Natural killer cell treated with Interleukin-12 subunit alpha and Interleukin-12 subunit beta and Interleukin-15 and Interleukin-18, amount 100 ng/mL, for 72 hours (primary cell): ENCODE measurements at regions not wholly inside any gene's neighbourhood (a gene's known extent, or its start where the extent isn't known, plus 50 kb on each side); places are given as distances from the start of the nearest gene placed in this dataset.
"Not testable (repeated sequence)": the region's sequence is repeated elsewhere in the genome, so short reads cannot be mapped to it uniquely, and the experiment has no call there.

Experiments used
- ATAC-seq, 2 donors: fragments of 150-1000 bp; cut with Tn5 transposase in 1 of 2; sonication (Bioruptor Pico), chemical (Tn5 transposase) in 1 of 2; 2 replicates each; pipeline ENCODE4 v1.10.0; 2021
- DNase-seq: peaks from one replicate; pipeline ENCODE4 v3.0.0; 2022; ENCODE audit warnings: low spot score
- H3K27ac Mint-ChIP-seq, 2 donors: 1 replicate in 1 of 2; 2 replicates in 1 of 2; pipeline ENCODE4 v1.8.0; 2022; ENCODE audit warnings: mixed read lengths in 2 of 2, mild to moderate bottlenecking in 1 of 2, moderate library complexity in 1 of 2
- H3K27me3 Mint-ChIP-seq, 2 donors: 1 replicate in 1 of 2; 2 replicates in 1 of 2; pipeline ENCODE4 v1.8.0; 2022; ENCODE audit warnings: mixed read lengths in 2 of 2
- H3K36me3 Mint-ChIP-seq: one replicate; pipeline ENCODE4 v1.8.0; 2022; ENCODE audit warnings: mixed read lengths
- H3K4me1 Mint-ChIP-seq, 2 donors: 1 replicate in 1 of 2; 2 replicates in 1 of 2; pipeline ENCODE4 v1.8.0; 2022; ENCODE audit warnings: low read depth in 2 of 2, mixed read lengths in 2 of 2, mild to moderate bottlenecking in 1 of 2
- H3K4me3 Mint-ChIP-seq: one replicate; pipeline ENCODE4 v1.8.0; 2022; ENCODE audit warnings: mixed read lengths
- H3K9me3 Mint-ChIP-seq: 2 replicates; pipeline ENCODE4 v1.8.0; 2022; ENCODE audit warnings: mixed read lengths

DNA sequence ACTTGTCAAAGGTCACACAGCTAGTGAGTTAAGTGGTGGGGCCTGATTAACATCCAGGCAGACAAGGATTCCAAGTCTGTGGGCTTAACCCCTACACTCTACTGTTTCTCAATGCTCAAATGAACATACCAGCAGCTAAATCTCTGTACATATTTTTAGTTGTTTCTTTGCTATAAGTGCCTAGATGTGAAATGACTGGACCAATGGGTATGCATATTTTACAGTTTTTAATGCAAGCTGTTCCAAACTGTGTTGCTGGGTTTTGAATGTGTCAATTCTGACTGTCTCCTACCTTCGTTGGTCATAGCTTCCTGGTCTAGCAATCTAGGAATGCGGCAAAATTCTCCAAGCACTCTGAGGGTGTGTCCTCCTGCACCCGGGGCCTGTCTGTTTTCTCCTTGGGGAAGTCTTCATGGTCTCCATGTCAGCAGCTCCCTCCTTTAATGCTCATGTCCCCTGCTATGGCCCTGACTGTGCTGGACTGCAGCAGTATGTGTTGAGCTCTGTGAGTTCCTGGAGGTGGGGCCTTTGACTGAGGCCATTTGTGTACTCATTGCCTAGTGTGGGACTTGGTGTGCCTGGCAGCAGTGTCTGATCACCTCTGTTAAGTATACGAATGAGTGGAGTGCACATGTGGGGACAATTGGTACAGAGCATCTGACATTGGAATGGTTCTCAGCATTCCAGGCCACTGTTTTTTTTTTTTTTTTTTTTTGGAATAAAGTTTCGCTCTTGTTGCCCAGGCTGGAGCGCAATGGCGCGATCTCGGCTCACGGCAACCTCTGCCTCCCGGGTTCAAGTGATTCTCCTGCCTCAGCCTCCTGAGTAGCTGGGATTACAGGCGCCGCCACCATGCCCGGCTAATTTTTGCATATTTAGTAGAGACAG is 72.9 kb upstream of the SLC2A1 start:
- ATAC-seq (no peak), DNase-seq (no peak)
- Mint-ChIP-seq H3K27me3 (no peaks in the 10 kb centered on the region), H3K9me3 (no peaks in the 10 kb centered on the region), H3K4me3 (no peak overlapping the region), H3K27ac (no peak overlapping the region), H3K4me1 (peaks cover 9% of the 10 kb centered on the region in 2 donors), H3K36me3 (no peaks in the 10 kb centered on the region)

DNA sequence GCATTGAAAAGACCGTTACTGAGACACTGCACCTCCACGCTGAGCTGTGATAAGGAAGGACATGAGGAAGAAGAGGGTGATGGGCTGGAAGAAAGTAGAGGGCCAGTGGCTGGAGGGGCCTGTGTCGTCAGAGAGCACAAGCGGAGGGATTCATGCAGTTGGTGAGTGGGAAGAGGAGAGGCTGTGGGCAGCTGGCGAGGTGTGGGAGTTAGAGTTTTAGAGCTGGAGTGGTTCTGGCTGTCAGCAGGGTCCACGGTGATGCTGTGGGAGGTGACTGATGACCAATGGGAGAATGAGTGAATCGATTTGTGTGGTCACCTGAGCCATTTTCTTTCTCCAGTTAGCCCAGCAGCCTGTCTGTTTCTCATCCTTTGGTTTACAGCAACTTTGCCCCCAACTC is 66.2 kb upstream of the SLC2A1 start:
- Mint-ChIP-seq H3K27ac (no peak overlapping the region), H3K9me3 (no peaks in the 10 kb centered on the region), H3K4me1 (no peaks in the 10 kb centered on the region), H3K4me3 (no peak overlapping the region), H3K36me3 (no peaks in the 10 kb centered on the region), H3K27me3 (no peaks in the 10 kb centered on the region)
- DNase-seq = no peak
- no peak for ATAC-seq

DNA sequence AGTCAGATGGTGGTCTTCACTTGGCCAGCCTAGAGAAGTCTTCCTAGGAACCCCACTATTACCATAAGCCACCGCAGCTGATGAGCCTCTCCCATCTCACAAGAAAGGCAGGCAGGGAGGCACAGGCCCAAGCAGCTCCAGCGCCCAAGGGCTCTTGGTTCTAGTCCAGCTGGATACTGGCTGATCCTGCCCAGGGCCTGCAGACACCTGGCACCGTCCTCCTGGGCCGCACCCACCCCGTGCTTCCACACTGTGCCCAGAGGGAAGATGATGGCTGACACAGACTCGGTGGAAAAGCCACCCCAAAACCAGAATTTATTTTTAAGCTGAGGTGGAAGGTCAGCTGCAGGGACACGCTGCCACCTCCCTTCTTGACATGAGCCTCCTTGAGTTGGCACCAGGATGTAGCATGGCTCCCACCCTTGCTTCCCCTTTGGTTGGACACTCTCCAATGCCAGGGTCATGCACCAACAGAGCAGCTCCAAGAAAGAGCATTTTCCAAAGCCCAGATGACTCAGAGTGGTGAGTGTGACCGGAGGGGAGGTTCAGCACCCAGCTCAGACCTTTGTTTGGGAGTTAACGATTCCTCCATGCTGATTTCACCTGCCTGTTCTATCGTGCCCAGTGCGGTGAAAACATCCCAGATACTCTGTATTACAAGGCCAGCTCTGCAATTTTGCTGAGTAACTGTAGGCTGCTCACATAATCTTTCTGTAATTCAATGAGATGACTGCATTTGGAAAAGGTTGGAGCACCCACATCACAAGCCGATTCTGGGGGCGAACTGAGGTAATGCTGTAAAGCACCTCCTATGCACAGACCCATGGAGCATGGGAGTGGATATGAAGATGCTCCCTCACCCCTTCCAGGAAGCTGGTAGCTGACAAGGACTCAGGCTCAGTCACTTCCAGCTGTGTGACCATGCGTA is 63.1 kb upstream of the SLC2A1 start:
- Mint-ChIP-seq H3K9me3 (no peaks in the 10 kb centered on the region), H3K4me3 (no peak overlapping the region), H3K27me3 (peaks cover 0 to 4% of the 10 kb centered on the region in 2 donors), H3K36me3 (no peaks in the 10 kb centered on the region), H3K4me1 (no peaks in the 10 kb centered on the region), H3K27ac (no peak overlapping the region)
- DNase-seq = no peak
- ATAC-seq = no peak

- H3K36me3 Mint-ChIP-seq = no peaks in the 10 kb centered on the region
- ATAC-seq (no peak), DNase-seq (no peak)
- no peaks in the 10 kb centered on the region for H3K4me1 Mint-ChIP-seq
- no peak overlapping the region for H3K27ac Mint-ChIP-seq
- peaks cover 0 to 6% of the 10 kb centered on the region in 2 donors for H3K27me3 Mint-ChIP-seq
- no peak overlapping the region for H3K4me3 Mint-ChIP-seq
- no peaks in the 10 kb centered on the region for H3K9me3 Mint-ChIP-seq
Observed at GRCh38 chr1:43019226-43019625, 60.6 kb upstream of the SLC2A1 start.

- H3K36me3 Mint-ChIP-seq = no peaks in the 10 kb centered on the region
- H3K4me3 Mint-ChIP-seq = no peak overlapping the region
- no peaks in the 10 kb centered on the region for H3K9me3 Mint-ChIP-seq
- H3K27ac Mint-ChIP-seq = no peak overlapping the region
- no peaks in the 10 kb centered on the region for H3K4me1 Mint-ChIP-seq
- H3K27me3 Mint-ChIP-seq = peaks cover 0 to 6% of the 10 kb centered on the region in 2 donors
- no peak for DNase-seq
- ATAC-seq = no peak
Observed at GRCh38 chr1:43018121-43018520, 59.5 kb upstream of the SLC2A1 start.

GRCh38 chr1:43015269-43015668 is 56.6 kb upstream of the SLC2A1 start:
- Mint-ChIP-seq H3K27me3 (peaks cover 0 to 9% of the 10 kb centered on the region in 2 donors), H3K4me1 (peaks cover 0 to 4% of the 10 kb centered on the region in 2 donors), H3K27ac (no peak overlapping the region), H3K9me3 (no peaks in the 10 kb centered on the region), H3K36me3 (no peaks in the 10 kb centered on the region), H3K4me3 (no peak overlapping the region)
- DNase-seq (no peak), ATAC-seq (no peak)

GRCh38 chr1:43014579-43014978 is 55.9 kb upstream of the SLC2A1 start:
- H3K36me3 Mint-ChIP-seq, H3K4me3 Mint-ChIP-seq, H3K27ac Mint-ChIP-seq, ATAC-seq, DNase-seq, H3K4me1 Mint-ChIP-seq, H3K9me3 Mint-ChIP-seq, H3K27me3 Mint-ChIP-seq: not testable (repeated sequence)

- Mint-ChIP-seq H3K4me1 (peaks cover 0 to 4% of the 10 kb centered on the region in 2 donors), H3K36me3 (no peaks in the 10 kb centered on the region), H3K9me3 (no peaks in the 10 kb centered on the region), H3K4me3 (no peak overlapping the region), H3K27me3 (peaks cover 0 to 3% of the 10 kb centered on the region in 2 donors), H3K27ac (no peak overlapping the region)
- ATAC-seq (no peak), DNase-seq (no peak)
Observed at GRCh38 chr1:43011020-43011419, 52.4 kb upstream of the SLC2A1 start.

DNA sequence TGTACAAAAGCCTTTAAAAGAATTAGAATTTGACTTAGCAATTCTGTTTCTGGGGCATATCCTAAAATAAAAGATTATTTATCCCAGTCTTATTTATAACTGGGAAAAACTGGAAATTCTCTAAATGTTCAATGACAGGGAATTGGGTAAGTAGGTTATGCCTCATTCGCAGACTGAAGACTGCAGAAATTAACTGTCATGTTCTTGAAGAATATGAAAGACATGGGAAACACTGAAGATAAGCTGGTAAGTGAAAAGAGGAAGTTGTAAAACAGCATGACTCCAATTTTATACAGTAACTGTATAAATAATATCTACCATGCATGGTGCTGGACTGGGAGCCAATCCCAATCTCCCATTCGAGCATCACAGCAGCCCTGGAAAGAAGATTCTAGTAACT is 50.6 kb upstream of the SLC2A1 start:
- ATAC-seq (no peak), DNase-seq (no peak)
- peaks cover 0 to 4% of the 10 kb centered on the region in 2 donors for H3K4me1 Mint-ChIP-seq
- no peak overlapping the region for H3K4me3 Mint-ChIP-seq
- H3K27ac Mint-ChIP-seq = no peak overlapping the region
- no peaks in the 10 kb centered on the region for H3K9me3 Mint-ChIP-seq
- peaks cover 0 to 3% of the 10 kb centered on the region in 2 donors for H3K27me3 Mint-ChIP-seq
- H3K36me3 Mint-ChIP-seq = no peaks in the 10 kb centered on the region

DNA sequence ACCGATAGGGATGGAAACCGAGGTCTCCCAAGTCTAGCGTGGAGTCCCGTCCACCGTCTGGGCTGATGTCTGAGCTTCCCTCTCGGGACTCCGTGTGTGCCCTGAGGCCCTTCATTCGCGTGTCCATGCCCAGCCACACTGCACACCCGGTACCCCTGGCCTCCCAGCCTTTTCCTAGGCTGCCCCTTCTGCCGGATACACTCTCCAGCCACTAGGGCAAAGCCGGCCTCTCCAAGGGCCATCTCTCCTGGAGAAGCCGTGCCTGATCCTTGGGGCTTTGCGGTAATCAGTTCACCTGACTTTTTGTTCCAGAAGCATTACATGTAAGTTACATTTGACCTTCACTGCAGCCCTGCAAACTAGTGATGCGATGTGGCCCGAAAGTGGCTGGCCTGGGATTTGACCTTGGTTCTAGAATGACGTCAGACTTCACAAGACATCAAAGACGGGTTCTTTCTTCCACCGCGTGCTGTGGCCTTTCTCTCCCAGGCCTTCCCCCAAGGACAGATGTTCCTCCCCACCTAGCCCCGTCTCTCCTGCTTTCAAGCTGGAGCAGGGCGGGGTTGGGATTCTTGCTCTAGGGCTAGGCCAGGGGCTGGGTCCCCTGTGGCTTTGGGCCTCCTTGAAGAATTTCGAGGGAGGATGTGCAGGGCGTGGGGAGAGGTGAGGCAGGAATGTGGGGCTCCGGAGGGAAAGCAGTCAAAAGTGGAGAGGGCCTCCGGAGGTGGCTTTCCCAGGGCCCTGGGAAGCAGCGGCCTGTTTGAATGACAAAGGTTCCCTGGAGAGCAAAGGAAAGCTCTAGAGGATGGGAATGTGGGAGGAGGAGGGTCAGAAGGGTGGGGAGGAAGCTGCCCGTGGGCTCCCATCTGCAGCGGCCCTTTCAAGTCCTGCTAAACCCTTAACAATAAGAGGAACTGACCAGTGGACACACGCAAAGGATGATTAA is 49.7 kb upstream of the SLC2A1 start:
- no peaks in the 10 kb centered on the region for H3K9me3 Mint-ChIP-seq
- no peak for ATAC-seq
- peaks cover 0 to 4% of the 10 kb centered on the region in 2 donors for H3K4me1 Mint-ChIP-seq
- DNase-seq = no peak
- H3K27me3 Mint-ChIP-seq = peaks cover 0 to 3% of the 10 kb centered on the region in 2 donors
- H3K36me3 Mint-ChIP-seq = no peaks in the 10 kb centered on the region
- no peak overlapping the region for H3K4me3 Mint-ChIP-seq
- H3K27ac Mint-ChIP-seq = no peak overlapping the region
